GM12878 (cell line): ENCODE measurements at regions not wholly inside any gene's neighbourhood (a gene's known extent, or its start where the extent isn't known, plus 50 kb on each side); places are given as distances from the start of the nearest gene placed in this dataset.

Experiments
- IRF4 ChIP-seq: IDR thresholded peaks from 2 replicates; pipeline ENCODE4 v1.6.1; 2011; ENCODE audit warnings: low read depth, low read length
- STAT3 ChIP-seq: IDR thresholded peaks from 2 replicates; pipeline ENCODE4 v1.6.1; 2011; ENCODE audit warnings: low read depth, low read length, improper control_type of control experiment
- TCF7 ChIP-seq: IDR thresholded peaks from 2 replicates; pipeline ENCODE4 v1.6.1; 2014; ENCODE audit warnings: antibody characterized with exemption, borderline replicate concordance
- ZNF622 ChIP-seq: fragments of 450-650 bp; IDR thresholded peaks from 2 replicates; pipeline ENCODE4 v1.6.1; 2017; ENCODE audit warnings: mild to moderate bottlenecking, inconsistent platforms
- TF ChIP-seq, protein P1 (sequence below): fragments of 450-650 bp; IDR thresholded peaks from 2 replicates; pipeline ENCODE4 v1.6.1; 2017; ENCODE audit warnings: mild to moderate bottlenecking, low read depth, inconsistent platforms; ENCODE audit not compliant: poor library complexity, severe bottlenecking
- TF ChIP-seq, protein P2 (sequence below): fragments of 450-650 bp; IDR thresholded peaks from 2 replicates; pipeline ENCODE4 v1.6.1; 2017; ENCODE audit warnings: mild to moderate bottlenecking, moderate library complexity
- TF ChIP-seq, protein P3 (sequence below): IDR thresholded peaks from 2 replicates; pipeline ENCODE4 v1.6.1; 2012; ENCODE audit warnings: improper control_type of control experiment, low read depth, low read length; ENCODE audit not compliant: insufficient replicate concordance

DNA sequence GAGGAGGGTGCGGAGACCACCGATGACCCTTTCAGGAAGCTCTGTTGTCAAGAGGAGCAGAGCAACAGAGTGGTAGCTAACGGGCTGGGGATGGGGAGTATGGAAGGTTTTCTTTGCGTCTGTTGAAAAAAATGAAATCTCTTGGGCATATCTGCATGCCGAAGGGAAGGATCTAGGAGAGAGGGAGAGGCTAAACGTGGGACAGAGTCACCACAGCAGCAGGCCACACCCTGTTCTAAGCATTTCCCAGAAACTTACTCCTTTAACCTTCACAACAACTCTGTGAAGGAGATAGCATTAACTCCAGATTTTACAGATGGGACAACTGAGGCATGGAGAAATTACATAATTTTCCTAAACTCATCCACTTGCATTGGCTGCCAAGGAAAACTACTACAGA is 71.8 kb upstream of the EXOC1L start (continued):
- TF ChIP-seq, protein P1, sequence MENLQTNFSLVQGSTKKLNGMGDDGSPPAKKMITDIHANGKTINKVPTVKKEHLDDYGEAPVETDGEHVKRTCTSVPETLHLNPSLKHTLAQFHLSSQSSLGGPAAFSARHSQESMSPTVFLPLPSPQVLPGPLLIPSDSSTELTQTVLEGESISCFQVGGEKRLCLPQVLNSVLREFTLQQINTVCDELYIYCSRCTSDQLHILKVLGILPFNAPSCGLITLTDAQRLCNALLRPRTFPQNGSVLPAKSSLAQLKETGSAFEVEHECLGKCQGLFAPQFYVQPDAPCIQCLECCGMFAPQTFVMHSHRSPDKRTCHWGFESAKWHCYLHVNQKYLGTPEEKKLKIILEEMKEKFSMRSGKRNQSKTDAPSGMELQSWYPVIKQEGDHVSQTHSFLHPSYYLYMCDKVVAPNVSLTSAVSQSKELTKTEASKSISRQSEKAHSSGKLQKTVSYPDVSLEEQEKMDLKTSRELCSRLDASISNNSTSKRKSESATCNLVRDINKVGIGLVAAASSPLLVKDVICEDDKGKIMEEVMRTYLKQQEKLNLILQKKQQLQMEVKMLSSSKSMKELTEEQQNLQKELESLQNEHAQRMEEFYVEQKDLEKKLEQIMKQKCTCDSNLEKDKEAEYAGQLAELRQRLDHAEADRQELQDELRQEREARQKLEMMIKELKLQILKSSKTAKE, result no peak
- TF ChIP-seq IRF4 (no peak), TCF7 (no peak), STAT3 (no peak), ZNF622 (no peak)
- TF ChIP-seq, protein P2, sequence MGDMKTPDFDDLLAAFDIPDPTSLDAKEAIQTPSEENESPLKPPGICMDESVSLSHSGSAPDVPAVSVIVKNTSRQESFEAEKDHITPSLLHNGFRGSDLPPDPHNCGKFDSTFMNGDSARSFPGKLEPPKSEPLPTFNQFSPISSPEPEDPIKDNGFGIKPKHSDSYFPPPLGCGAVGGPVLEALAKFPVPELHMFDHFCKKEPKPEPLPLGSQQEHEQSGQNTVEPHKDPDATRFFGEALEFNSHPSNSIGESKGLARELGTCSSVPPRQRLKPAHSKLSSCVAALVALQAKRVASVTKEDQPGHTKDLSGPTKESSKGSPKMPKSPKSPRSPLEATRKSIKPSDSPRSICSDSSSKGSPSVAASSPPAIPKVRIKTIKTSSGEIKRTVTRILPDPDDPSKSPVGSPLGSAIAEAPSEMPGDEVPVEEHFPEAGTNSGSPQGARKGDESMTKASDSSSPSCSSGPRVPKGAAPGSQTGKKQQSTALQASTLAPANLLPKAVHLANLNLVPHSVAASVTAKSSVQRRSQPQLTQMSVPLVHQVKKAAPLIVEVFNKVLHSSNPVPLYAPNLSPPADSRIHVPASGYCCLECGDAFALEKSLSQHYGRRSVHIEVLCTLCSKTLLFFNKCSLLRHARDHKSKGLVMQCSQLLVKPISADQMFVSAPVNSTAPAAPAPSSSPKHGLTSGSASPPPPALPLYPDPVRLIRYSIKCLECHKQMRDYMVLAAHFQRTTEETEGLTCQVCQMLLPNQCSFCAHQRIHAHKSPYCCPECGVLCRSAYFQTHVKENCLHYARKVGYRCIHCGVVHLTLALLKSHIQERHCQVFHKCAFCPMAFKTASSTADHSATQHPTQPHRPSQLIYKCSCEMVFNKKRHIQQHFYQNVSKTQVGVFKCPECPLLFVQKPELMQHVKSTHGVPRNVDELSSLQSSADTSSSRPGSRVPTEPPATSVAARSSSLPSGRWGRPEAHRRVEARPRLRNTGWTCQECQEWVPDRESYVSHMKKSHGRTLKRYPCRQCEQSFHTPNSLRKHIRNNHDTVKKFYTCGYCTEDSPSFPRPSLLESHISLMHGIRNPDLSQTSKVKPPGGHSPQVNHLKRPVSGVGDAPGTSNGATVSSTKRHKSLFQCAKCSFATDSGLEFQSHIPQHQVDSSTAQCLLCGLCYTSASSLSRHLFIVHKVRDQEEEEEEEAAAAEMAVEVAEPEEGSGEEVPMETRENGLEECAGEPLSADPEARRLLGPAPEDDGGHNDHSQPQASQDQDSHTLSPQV, result no peak
- TF ChIP-seq, protein P3, sequence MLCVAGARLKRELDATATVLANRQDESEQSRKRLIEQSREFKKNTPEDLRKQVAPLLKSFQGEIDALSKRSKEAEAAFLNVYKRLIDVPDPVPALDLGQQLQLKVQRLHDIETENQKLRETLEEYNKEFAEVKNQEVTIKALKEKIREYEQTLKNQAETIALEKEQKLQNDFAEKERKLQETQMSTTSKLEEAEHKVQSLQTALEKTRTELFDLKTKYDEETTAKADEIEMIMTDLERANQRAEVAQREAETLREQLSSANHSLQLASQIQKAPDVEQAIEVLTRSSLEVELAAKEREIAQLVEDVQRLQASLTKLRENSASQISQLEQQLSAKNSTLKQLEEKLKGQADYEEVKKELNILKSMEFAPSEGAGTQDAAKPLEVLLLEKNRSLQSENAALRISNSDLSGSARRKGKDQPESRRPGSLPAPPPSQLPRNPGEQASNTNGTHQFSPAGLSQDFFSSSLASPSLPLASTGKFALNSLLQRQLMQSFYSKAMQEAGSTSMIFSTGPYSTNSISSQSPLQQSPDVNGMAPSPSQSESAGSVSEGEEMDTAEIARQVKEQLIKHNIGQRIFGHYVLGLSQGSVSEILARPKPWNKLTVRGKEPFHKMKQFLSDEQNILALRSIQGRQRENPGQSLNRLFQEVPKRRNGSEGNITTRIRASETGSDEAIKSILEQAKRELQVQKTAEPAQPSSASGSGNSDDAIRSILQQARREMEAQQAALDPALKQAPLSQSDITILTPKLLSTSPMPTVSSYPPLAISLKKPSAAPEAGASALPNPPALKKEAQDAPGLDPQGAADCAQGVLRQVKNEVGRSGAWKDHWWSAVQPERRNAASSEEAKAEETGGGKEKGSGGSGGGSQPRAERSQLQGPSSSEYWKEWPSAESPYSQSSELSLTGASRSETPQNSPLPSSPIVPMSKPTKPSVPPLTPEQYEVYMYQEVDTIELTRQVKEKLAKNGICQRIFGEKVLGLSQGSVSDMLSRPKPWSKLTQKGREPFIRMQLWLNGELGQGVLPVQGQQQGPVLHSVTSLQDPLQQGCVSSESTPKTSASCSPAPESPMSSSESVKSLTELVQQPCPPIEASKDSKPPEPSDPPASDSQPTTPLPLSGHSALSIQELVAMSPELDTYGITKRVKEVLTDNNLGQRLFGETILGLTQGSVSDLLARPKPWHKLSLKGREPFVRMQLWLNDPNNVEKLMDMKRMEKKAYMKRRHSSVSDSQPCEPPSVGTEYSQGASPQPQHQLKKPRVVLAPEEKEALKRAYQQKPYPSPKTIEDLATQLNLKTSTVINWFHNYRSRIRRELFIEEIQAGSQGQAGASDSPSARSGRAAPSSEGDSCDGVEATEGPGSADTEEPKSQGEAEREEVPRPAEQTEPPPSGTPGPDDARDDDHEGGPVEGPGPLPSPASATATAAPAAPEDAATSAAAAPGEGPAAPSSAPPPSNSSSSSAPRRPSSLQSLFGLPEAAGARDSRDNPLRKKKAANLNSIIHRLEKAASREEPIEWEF, result no peak
